ENCODE measurements at regions not wholly inside any gene's neighbourhood (a gene's known extent, or its start where the extent isn't known, plus 50 kb on each side); places are given as distances from the start of the nearest gene placed in this dataset.

GRCh38 chr18:56255381-56255780 is 383.0 kb downstream of the TXNL1 start:
- no peak for TF ChIP-seq POLR2A (IDR thresholded peaks at IDR 0.05)
- TF ChIP-seq CTCF (IDR thresholded peaks at IDR 0.05) = no peak
